HG03103 (cell line): ENCODE measurements at regions not wholly inside any gene's neighbourhood (a gene's known extent, or its start where the extent isn't known, plus 50 kb on each side); places are given as distances from the start of the nearest gene placed in this dataset.

ENCODE experiments used
- ATAC-seq: cut with Tn5 transposase; IDR thresholded peaks from one replicate; pipeline ENCODE4 v1.9.1; 2021; ENCODE audit warnings: low read depth; ENCODE audit not compliant: unreplicated experiment

- no peak for ATAC-seq
Observed at GRCh38 chr17:56083475-56083874, 69.8 kb upstream of the ANKFN1 start.

GRCh38 chr17:56085576-56086267 lies 67.6 kb upstream of the ANKFN1 start:
- no peak for ATAC-seq

GRCh38 chr17:56087199-56087598 lies 66.1 kb upstream of the ANKFN1 start:
- ATAC-seq, result no peak

GRCh38 chr17:56096026-56096810 lies 57.1 kb upstream of the ANKFN1 start:
- no peak for ATAC-seq

- no peak for ATAC-seq
Observed at GRCh38 chr17:56098746-56099145, 54.5 kb upstream of the ANKFN1 start.

GRCh38 chr17:56099649-56100048 lies 53.6 kb upstream of the ANKFN1 start:
- ATAC-seq, result no peak
